Glomerular visceral epithelial cell (primary cell): ENCODE measurements at regions not wholly inside any gene's neighbourhood (a gene's known extent, or its start where the extent isn't known, plus 50 kb on each side); places are given as distances from the start of the nearest gene placed in this dataset.

Experiments used
- DNase-seq: peaks from one replicate; pipeline ENCODE4 v3.0.0-alpha.2; 2016; ENCODE audit errors: extremely low spot score

- no peak for DNase-seq
These were observed 54.3 kb downstream of the TMEM215 start for GRCh38 chr9:32837551-32838058.

- DNase-seq = peak; percentile 66
These were observed 55.9 kb downstream of the TMEM215 start for GRCh38 chr9:32839013-32839885.

DNA sequence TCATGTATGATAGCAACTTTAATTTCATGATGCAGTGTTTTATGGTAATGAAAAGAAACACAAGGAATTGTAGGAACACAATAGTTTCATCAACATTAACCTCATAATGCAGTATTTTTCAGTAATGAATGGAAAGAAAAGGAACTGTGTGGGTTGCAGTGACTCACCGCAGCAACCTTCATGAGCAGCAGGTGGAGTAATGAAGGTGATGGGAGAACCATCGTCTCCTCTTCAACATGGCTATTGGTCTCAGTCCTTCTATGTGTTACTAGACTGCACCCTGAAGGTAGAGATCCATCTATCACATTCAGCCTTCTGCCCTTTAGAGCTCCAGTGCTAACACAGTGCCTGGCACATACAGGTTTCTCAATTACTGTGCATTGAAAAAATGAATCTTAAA is 58.0 kb downstream of the TMEM215 start:
- DNase-seq = no peak

GRCh38 chr9:32843295-32843694 is 60.0 kb downstream of the TMEM215 start:
- no peak for DNase-seq

DNA sequence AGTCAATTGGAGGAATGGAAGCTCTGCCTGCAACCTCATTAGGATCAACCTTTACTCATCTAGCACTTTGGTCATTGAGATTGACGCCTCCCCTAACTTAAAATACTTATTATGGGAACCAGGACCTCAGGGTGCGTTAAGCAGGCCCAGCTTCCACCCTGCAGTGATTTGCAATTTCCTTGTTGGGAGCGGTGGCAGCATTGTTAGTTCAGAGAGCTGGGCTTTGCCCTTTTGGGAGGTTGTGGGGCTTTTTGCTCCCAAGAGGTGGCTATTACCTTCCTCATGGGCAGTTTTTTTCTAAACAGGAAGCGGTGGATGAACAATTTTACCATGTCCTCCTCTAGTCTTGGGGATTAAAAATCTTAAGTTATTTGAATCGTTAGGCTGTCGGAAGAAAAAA is 60.9 kb downstream of the TMEM215 start:
- no peak for DNase-seq

GRCh38 chr9:32854271-32854670 is 70.9 kb downstream of the TMEM215 start:
- DNase-seq = no peak

- no peak for DNase-seq
These were observed 72.4 kb downstream of the TMEM215 start for GRCh38 chr9:32855752-32856151.

DNA sequence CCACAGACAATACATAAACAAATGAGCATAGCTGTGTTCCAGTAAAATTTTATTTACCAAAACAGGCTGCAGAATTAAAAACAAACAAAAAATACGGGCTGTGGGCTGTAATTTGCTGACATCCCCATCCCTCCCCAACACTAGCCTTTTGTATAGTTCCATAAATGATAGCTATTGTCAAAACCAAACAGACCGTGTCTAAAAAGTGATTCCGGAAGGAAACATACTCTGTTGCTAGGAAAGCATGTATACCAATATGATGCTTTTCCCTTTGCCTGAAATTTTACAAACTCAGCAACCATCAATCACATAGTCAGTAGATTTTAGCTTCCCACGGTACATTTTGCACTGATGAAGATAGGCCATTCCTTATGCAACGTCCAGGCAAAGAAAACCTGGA is 80.0 kb downstream of the TMEM215 start:
- DNase-seq = no peak

DNA sequence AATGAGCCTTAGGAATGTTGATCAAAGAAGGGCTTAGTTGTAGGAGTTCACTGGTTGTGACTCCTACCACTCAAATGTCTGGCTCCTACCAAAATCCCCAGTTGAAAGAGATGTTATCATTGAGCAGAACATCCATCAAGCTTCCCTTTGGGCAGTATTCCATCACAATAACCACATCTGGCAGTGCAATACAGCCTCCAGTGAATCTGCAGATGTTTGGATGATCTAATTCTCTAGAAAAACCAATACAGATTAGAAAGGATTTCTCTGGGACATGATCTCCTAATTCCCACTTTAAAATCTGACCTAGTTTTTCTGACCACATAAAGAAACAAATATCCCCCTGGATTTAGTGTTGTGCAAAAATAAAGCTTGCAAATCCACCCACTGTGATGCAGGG is 81.6 kb downstream of the TMEM215 start:
- DNase-seq = no peak

DNA sequence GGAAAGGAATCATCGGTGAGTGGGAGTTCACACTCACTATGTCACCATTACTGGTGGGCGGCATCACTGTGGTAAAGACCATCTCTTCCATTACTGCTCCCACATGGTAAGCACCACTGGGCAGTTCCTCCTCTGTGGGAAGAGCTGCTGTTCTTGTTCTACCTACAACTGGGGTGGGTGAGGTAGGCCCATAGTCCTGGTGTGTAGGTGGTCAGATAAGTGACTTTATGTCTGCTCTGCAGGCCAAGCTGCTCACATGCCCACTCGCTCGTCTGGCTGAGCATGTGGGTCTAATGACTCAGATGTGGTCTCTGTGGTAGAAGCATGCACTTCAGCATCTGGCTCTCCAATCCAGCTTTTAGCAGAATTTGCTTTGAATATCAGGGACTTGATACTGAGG is 82.9 kb downstream of the TMEM215 start:
- no peak for DNase-seq

DNA sequence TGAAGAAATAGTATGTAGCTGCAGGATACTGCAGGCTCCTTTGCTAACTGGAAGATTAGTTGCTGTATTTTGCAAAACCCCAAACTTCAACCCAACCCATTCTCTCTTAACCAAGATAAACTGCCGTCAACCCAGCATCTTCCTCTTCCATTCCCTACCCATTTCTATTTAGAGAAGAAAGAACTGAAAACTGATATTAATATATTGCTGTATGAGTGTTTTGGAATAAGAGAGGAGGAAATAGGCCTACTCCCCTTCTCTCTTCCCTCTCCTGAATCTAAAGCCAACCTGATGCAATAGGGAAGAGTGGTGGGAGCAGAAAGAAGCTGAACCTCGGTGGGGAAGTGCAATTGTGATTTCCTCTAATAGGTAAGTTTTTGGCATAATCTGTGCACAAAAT is 83.7 kb downstream of the TMEM215 start:
- DNase-seq = no peak

GRCh38 chr9:32867601-32868204 is 84.4 kb downstream of the TMEM215 start:
- DNase-seq = no peak

DNA sequence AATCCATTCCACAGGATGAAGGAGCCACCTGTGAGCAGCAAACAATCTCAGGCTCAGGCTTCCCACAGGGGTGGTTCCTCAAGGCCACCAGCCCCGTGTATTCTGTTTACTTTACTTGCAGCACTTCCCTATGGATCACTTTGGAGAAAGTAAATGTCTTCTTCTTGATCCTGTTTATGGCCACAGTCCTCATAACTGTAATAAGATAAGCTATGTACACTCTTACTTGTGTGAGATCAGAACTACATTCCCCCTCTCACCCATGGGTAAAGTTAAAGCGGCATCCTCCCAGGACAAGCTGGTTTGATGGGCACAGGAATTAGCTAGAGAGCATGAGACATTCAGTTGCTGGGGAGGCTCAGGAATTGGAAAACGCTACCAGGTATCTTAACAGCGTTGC is 86.1 kb downstream of the TMEM215 start:
- no peak for DNase-seq

GRCh38 chr9:32873131-32873530 is 89.8 kb downstream of the TMEM215 start:
- no peak for DNase-seq

DNA sequence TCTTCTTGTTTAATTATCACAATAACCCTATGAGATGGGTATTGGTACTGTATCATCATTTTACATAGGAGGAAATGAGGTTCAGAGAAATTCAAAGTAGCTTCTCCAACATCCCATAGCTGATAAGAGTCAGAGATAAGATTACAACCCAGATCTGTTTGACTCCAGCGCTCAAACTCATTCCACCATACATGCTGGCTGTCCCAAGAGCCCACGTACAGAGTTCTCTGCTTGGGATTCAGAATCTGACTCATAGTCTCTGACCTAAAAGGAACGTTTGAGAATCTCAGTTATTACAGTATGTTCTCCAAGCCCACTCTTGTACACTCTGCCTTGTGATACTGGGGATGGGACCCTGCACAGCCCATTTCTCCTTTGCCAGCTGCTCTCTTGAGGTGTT is 90.2 kb downstream of the TMEM215 start:
- DNase-seq = no peak

- DNase-seq = no peak
These were observed 91.9 kb downstream of the TMEM215 start for GRCh38 chr9:32875242-32875641.

- no peak for DNase-seq
These were observed 92.4 kb downstream of the TMEM215 start for GRCh38 chr9:32875748-32876147.

GRCh38 chr9:32877103-32877502 is 93.8 kb downstream of the TMEM215 start:
- no peak for DNase-seq

DNA sequence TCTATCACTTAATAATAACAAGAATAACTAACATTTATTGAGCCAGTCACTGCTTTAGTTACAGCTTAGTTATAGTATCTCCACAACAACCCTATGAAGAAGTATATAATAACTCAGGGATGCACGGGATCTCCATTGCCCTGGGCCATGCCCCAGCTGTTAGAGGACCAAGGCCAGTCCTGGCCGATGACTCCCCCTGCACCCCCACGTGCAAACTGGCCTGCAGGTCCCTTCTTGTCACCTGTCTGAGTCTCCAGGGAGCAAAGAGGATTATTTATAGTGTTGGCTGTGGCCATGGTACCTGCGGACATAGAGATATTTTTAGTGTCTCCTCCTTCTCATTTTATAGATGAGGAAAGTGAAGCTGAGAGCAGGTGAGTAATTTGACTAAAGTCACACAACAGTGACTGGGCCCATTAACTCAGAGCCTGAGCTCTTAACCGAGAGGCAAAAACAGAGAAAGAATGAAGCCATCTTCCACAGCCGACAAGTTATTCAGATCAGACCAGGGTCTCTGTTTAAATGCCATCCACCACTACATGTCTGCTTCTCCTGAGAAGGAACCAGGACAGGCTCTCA is 94.4 kb downstream of the TMEM215 start:
- no peak for DNase-seq

DNA sequence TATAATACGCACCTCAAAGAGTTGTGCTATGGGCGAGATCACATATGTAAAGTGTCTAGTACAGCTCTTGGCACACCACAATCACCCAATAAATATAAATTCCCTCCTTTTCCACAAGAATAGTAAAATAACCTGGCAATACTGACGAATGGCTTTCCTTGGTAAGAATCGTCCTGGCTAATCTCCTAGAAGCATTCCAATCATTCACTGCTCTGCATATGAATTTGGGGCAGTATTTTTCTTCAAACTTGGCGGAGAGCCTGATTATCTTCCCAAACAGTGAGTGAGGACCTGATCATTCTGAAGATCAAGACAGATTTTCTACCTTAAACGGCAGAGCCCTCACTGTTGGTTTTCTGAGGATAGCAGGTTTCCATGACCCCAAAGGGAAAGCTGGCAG is 96.0 kb downstream of the TMEM215 start:
- no peak for DNase-seq

GRCh38 chr9:32881948-32882347 is 98.6 kb downstream of the TMEM215 start:
- no peak for DNase-seq

DNA sequence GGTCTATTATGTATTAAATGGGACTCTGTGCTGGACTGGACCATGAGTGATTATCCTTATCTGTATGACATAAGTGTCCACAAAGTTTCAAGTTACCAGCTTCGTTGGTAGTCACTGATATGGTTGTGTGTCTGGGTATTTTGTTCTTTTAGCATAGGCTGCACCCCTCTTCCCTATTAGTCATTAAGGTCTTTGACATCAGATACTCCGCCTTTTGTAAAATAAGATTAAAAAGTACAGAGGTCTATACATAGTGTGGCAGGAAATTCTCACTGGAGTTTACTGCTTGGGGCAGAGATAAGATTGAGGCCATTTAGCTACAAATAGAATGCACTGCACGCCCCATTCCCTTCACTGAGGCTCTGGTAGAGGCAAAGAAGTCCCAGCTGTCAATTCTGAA is 99.4 kb downstream of the TMEM215 start:
- DNase-seq = no peak

DNA sequence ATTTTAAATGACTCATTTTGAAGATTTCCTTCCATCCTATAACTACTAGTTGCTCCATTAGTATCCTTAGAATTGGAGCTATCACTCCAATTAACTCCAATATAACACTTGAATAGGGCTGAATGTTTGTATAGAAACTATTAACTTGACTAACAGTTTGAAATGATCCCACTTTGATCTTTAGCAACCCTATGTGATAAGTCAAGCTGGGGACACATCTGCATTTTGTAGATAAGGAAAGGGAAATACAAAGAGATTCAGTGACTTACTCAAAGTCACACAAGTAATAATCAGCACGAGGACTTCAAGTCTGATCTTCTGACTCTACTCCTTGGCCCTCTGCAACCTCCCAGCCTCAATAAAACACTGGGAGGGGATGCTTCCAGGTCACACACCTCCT is 101.1 kb downstream of the TMEM215 start:
- no peak for DNase-seq
